GM20431 (cell line): ENCODE measurements at regions not wholly inside any gene's neighbourhood (a gene's known extent, or its start where the extent isn't known, plus 50 kb on each side); places are given as distances from the start of the nearest gene placed in this dataset.
"Not testable (repeated sequence)": the region's sequence is repeated elsewhere in the genome, so short reads cannot be mapped to it uniquely, and the experiment has no call there.

Experiments
- in situ Hi-C: fragments of 300-500 bp; cut with MseI, MboI; formaldehyde crosslinking; loops from one replicate; pipeline ENCODE4 v1.15.0; 2020; ENCODE audit warnings: low sequenced_read_pairs; ENCODE audit not compliant: unreplicated experiment

DNA sequence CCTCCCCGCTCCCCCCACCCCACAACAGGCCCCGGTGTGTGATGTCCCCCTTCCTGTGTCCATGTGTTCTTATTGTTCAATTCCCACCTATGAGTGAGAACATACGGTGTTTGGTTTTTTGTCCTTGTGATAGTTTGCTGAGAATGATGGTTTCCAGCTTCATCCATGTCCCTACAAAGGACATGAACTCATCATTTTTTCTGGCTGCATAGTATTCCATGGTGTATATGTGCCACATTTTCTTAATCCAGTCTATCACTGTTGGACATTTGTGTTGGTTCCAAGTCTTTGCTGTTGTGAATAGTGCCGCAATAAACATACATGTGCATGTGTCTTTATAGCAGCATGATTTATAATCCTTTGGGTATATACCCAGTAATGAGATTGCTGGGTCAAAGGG, 104.3 kb downstream of the MTPN start:
- in situ Hi-C loops = not testable (repeated sequence)

DNA sequence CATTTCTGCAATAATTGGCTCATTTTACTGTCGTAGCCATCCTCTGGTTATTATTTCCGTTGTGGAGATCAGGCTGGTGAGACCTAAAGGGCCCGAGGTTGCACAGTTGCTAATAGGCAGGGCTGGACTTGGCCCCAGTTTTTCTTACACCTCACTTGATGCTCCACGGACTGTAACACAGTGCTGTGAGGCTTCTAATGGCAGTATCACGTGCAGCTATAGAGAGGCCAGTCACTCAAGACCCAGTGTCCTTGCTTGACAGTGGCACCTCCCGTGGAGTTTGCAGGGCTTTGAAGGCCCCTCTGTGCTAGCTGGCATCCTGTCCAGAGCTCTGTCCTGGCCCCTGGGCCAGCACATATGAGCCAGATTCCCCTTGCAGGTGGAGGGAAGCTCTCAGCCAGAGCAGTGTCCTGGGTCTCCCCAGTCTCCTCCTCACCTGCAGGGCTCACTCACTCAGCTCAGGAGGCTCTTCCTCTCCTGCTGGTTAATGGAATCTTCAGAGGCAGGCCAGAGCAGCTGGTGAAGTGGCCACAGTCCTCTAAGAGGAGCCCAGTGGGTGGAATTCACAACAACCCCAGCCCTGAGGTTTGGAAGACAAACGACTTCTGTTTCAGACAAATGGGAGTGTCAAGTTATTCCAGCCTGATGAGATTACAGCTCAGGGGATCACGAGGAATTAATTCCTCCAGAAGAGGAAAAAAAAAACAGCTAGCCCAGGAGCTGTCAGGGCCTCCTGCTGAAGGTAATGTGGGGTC, 114.2 kb upstream of the FAM180A start:
- in situ Hi-C loops = no loop called here

DNA sequence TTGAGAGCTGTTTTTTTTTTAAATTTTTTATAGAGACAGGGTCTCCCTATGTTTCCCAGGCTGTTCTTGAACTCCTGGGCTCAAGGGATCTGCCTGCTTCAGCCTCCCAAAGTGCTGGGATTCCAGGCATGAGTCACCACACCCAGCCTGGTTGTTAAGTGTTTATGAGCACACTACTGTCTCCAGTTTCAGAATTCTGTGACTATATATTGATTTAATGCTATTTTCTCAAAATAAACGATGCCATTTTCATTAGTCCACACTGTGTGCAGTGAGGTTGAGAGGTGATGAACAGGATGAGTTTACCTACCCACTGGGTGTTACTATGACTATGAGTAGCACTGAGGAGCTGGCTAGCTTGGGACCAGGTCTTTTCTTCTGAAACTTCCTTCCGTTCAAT, 110.9 kb upstream of the FAM180A start:
- in situ Hi-C loops = no loop called here

DNA sequence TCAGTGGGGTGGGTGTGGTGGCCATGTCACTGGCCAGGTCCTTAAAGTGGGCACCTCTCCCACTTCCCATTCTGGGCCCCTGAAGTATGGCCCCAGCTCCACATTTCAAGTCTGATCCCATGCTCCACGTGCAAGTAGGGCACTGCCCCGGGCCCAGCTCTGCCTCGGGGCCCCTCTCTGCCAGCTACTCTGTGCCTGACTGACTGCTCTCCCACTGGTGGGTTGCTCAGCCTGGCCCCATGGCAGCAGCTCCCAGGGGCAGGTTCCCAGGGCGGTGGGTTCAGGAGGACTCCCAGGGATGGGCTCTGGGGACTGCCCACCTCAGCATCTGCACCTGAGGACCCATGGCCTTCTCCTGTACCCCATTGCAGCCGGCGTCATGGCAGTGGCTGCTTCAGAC, 110.2 kb upstream of the FAM180A start:
- in situ Hi-C loops = no loop called here

DNA sequence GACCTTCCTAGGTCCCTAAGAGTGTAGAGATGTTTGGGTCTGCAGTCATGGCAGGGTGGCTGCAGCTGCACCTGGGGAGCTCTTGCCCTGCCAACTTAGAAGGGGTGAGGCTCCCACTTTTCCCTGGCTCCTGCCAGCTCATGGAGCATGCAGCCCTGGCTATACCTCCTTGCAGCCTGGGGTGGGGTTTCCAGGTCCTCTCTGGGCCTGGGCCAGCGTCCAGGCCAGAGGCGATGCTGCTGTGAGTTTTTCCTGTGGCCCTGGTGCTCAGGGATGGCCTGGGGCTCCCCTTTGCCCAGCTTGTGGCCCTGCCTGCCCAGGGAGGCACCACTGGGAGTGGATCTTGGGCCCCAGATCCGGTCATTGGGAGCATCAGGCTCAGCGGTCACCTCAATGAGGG, 109.8 kb upstream of the FAM180A start:
- in situ Hi-C loops = no loop called here

DNA sequence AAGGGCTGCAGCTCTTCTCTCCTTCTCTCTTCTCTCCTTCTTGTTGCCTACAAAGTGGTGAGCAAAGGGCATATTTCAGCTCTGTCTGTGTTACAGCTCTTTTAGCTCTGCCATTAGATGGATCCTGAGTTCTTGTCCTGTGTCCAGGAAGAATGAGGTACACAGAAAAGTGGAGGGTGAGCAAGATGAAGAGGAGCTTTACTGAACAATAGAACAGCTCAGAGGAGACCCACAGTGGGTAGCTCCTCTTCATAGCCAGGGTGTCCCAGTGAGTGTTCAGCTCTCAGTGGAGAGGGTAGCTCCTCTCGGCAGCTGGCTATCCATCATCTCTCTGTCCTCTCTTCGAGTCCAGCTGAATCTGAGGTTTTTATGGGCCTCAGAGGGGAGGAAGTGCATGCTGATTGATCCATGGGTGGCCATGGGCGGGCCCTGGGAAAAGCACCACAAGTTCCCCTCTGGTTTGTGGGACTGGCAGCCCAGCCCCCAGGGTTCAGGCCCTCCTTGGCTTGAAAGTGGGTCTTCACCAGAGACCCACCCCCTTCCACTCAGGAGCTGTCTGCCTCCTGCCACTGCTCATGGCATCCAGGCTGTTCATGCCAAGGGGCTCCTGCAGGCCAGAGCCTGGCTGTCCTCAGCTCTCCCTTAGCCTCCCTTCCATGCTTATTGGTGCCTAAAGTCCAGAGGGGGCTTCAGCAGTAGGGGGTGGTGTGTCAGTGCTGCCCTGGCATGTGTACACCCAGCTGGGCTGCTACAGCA, 109.1 kb upstream of the FAM180A start:
- in situ Hi-C loops = no loop called here

DNA sequence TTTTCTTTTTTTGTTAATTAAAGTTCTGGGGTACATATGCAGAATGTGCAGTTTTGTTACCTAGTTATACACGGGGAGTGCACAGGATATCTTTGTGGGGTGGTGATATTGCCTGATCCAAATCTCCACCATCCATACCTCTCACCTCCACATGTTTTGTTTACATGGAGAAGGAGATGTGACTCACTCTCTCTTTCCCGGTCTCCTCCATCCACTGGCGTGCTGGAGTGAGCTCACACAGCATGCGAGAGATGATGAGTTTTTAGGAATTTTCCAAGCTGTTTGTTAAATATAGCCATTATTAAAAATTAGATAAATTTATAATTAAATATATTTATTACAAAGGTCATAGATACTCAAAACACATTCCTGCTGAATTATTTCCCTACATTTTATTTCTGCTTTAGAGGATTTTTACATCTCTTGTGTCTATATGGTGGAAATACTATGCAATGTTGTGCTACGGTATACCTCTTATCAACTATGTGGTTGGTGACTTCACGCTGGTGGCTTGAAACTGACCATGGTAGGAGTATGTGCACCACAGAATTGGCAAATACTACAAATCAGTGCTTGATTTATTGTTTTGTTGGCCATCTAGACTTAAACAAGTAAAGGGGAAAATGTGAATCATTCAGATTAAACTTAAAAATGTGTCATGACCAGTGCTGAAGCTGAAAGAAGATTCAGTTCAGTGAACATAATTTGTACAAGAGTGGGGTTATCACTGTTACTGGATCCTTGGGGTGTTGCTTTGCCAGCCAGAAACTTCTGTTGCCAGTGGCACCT, 107.9 kb upstream of the FAM180A start:
- in situ Hi-C loops = no loop called here

DNA sequence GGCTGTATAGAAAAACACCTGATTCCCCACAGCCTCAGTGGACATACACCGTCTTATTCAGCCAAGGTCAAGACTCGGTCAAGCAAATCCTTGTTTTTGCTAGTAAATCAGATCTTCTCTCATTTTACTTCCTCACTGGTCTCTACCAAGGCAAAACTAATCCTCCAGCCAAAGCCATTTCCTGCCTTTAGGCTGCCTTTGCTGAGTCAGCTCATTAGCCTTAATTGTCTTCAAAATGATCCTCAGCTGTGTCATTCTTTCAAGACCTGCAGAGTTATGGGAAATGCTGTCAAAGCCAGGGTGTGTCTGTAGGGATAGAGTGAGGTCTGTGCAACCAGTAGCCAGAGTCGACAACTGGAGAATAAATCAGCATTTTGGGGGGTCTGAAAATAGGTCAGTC, 107.2 kb upstream of the FAM180A start:
- in situ Hi-C loops = no loop called here

DNA sequence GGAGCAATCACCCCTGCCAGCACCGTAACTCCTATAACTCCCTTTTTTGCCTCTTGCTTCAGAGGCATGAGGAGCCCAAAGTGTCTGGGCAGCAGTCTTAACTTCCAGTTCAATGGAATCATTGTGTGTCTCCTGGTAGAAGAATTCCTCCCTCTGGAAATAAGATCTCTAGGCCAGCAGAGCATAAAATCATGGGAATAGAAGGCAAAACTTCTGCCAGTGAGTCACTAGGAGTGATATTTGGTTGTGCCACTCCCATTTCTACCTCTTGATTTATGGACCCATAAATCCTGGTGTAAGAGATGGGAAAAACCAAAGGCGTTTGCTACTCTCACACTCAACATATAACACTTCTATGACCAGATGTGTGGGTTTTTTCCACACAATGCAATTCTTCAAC, 104.9 kb upstream of the FAM180A start:
- in situ Hi-C loops = no loop called here

DNA sequence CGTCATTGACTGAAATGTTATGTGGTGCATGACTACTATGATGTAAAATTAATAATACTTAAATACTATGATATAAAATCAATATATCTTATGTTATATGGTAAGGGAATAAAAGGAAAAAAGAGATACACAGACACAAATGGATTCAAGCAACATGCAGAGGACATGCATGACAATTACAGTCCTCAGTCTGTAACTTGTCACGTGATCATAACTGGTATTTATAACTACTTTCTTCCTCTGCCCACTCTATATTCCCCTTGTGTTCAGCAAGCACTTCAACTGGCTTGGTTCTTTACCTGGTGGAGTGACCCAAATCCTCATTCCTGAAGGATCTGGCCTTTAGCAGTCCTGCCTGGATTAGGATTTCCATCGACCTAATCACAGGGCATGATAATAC, 104.4 kb upstream of the FAM180A start:
- in situ Hi-C loops = no loop called here

DNA sequence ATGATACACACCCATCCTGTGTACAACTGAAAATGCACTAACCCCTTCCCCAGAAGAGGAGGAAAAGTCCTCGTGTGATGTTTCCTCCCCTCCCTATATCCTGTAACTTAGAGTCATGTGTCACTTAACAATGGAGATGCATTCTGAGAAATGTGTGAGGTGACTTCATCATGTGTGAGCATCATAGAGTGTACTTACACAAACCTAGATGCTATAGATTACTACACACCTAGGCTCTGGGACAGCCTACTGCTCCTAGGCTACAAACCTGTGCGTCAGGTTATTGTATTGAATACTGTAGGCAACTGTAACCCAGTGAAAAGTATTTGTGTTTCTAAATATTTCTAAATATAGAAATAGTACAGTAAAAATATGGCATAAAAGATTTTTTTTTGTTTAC, 98.6 kb upstream of the FAM180A start:
- in situ Hi-C loops = no loop called here

DNA sequence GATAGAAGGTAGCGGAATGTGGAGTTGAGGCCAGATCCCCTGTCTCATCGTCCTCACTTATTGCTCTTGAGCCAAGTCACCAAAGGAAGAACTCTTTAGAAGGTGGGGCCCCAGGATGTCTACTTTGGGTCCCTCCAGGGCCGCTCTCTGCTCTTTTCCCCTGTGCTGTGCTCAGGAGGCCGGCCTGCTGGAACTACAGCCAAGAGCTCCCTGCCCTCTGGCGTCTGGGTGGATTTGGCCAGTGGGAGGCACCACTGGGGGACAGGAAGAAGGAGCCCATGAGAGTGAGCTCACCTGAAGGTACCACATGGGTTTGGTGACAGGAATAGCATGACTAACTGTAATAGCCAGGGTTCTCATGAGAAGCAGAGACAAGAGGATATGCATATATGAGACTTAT, 97.7 kb upstream of the FAM180A start:
- in situ Hi-C loops = no loop called here

DNA sequence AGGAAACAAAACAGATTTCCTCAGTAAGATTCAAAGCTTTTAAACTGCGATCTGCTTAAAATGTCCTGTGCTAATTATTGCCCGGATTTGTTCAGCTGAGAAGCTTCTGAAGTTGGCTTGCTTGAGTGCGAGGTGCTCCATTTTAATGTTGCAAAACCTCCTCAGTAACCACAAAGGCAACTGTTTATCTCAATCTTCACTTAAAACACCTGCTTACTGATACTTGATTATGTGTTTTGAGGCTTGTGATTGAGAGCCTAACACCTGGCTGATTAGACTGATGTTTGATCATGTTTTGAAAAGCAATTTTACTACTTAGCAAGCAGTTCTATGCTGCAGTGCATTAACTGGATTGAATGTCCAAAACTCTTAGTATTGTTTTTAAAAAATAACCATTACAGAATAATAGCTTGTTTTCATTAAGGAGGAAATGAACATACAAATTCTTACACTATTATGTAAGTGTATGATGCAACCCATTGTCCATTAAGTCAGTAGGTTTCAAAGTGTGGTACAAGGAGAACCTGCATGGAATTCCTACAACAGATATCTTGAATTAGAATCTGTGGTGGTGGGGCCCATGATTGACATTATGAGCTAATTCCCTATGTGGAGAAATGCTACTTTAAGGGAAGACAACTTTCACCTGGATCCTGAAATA, 96.9 kb upstream of the FAM180A start:
- in situ Hi-C loops = no loop called here

DNA sequence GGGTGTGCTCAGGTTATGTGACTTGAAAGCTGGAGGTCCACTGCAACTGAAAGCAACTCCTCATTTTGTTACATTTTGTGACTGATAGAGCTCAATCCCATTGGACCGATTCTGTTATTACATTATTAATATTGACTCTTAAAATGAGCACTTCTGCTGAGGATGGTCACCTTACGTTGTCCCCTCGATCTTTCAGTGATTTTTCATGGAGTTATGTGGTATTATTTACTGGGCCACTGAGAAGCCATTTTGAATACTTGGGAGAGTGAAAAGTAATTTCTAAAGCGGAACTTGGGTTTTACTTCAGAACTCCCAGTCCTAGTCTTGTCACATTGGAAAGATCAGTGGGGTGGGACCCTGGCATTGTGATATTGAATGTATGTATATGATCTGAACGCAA, 96.3 kb upstream of the FAM180A start:
- in situ Hi-C loops = no loop called here

DNA sequence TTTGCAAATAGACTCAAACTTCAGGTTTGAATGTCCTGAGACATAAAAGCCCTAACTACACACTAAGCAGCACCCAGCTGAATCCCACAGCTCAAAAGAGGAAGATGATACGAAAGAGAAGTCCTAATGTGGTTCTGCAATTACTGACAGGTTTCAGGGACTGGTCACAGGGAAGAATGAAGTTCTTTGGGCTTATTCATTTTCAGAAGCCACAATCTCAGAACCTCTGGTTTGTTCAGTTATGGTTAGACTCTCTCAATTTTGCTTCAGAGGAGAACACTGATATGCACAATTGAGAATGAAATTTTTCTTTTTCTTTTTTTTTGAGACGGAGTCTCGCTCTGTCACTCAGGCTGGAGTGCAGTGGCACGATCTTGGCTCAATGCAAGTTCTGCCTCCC, 94.6 kb upstream of the FAM180A start:
- in situ Hi-C loops = no loop called here

DNA sequence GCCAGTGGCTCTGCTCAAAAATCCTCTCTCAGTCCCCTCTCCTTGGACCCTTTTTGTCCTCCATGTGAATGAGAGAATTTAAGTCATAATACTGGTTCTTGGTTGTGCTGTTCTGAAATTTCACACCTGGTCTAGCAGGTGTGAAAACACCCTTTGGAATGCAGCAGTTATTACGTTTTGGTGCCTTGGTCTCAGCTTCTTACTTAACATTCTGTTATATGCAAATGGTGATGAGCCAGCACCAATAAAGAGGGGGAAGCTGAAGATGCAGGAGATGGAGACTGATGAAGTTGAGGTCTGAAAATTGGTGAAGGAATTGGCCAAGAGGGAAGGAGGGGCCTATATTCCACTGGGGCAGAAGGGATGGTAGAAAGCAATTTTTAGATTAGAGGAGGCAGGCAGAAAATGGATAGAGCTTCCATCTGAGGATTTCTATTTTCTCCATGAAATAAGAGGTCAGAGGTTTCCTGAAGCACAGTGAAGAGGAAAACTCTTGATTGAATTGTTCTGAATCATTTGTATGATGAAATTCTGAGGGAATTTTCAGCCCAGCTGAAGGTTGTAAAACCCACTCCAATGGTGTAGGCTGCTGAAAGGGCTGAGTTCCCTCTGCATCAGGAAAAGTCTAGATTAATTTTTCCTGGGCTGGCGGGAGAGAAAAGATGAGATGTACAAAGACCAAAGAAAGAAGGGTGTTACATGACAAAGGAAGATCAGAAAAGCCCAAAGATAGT, 94.0 kb upstream of the FAM180A start:
- in situ Hi-C loops = no loop called here

DNA sequence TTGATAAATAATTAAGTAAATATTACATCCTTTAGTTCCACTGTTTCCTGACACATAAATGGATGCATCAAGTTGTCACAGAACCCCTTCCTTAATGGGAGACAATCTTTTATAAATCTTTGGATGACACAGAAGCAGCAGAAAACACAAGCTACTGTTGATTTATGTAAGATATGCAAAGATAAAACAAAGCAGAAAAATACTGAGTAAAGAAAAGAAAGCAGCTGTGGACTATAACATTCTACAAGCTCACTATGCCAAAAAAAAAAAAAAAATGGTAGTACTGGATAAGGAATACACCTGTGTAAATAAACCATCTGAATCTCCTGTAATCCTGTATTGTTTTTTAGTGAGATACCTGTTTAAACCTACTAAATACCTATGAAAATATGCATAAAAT, 92.0 kb upstream of the FAM180A start:
- in situ Hi-C loops = no loop called here

DNA sequence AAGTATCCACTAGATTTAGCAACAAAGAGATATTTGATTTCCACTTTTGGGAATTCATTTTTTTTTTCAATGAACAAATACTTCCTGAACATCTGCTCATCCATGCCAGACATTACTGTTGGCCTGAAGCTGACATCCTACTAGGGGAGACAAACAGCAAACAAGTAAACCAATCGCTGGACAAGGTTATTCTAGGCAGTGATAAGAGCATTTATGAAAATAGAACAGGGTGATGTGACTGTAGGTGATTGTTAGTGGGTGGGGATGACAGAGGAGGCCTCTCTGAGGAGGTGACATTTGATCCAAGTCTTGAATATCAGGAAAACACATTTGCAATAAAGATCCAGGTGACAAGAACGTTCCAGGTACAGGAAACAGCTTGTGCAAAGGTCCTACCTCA, 89.1 kb upstream of the FAM180A start:
- in situ Hi-C loops = no loop called here

DNA sequence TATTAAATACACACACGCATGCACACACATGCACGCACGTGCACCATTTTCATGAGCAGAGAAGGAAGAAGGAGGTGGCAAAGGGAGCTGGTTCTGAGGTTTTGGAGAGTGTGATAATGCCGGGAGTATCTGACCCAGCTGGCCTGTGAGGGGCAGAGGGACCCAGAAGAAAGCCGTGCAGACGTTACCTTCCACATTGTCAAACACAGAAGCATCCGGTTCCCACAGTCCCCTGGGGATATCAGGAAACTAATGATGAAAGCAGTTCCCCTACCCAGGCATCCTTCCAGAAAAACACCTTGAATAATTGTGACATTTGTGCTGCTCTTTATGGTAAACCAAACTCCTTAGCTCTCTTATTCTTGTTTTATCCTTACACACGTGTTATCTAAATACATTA, 85.7 kb upstream of the FAM180A start:
- in situ Hi-C loops = no loop called here

DNA sequence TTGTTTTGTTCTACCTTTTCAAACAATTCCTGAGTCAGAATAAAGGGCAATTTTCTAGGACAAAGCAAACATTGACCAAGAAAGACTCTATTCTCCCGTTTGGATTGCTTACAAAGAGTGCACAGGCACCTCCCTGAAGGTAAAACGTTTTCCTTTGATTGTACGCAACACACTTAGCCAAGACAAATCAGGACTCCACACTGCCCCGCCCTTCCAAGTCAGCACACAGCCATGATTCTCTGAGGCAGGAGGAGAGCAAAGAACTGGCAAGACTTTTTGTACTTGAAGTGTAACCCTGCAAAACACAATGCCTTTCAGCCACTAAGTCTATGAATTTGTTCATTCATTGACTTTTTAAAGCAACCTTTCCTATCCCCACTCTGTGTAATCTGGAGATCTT, 85.0 kb upstream of the FAM180A start:
- in situ Hi-C loops = no loop called here
